ENCODE measurements at regions not wholly inside any gene's neighbourhood (a gene's known extent, or its start where the extent isn't known, plus 50 kb on each side); places are given as distances from the start of the nearest gene placed in this dataset.
"Not testable (repeated sequence)": the region's sequence is repeated elsewhere in the genome, so short reads cannot be mapped to it uniquely, and the experiment has no call there.

DNA sequence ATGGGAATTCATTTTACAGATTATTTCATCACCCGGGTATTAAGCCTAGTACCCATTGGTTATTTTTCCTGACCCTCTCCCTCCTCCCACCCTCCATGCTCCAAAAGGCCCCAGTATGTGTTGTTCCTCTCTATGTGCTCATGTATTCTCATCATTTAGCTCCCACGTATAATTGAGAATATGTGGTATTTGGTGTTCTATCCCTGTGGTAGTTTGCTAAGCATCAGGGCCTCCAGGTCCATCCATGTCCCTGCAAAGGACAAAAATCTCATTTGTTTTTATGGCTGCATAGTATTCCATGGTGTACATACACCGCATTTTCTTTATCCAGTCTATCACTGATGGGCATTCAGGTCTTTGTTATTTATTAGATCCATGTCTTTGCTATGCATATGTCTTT is 894.1 kb upstream of the MIR17HG start:
- DNase-seq (ENCODE audit: low read depth): no peak

DNA sequence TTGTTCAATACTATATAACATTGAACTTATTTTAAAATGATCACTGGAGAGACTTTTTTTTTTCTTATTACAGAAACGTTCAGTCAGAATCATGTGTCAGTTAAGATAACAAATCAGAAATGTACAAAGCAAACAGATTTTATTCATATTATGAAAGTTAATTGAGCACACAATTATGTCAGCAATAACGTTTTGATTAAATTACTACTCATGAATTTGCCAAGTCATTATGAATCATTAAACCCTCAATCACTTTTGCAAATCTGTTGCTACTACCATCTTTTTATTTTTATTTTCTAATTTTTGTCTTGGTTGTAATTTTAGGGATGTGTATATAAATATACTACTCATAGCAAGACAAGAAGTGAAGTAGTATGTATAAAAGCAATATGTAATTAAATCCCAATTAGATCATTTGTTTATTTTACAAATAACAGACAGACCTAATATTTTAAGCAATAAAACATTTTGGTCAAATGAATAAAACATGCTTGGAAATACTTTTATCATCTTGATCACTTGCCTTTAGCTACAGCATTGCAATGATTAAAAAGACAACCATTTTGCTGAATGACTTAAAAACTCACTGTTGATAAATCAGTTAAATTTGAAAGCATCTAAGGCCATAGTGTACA is 893.4 kb upstream of the MIR17HG start:
- no peak for DNase-seq (ENCODE audit: low read depth)

DNA sequence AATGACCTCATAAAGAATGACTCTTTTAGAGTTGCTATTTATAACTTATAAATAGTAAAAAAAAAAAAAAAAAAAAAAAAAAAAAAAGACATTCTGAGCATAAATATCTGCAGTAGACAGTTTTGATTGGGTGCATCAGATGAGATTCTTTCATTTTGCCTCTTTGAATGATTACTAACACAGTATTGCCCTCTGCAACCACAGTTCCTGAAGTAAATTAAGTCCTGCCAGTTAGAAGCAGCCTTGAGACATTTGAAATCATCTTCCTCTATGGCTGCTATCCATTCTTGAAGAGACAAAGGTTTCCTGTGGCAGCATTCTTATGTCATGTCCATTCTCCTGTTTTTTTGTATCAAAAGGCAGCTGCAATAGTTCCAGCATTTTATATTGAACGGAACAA is 892.4 kb upstream of the MIR17HG start:
- no peak for DNase-seq (ENCODE audit: low read depth)

DNA sequence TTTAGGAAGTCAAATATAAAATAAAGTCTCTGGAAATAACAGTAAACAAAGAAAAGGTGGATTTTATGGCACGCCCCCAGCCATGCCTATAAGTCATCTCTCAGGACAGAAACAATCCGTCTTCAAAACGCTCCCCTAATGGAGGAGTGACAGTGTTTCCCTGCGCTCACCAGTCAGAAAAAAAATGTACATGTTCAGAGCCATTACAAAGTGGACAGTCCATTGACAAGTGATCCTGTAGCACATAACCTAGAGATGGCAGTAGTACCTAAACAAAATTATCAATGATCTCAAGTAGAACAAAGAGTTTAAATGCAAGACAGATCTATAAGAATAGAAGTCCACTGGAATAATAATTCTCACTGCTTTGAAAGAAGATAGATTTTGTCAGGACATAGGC is 891.7 kb upstream of the MIR17HG start:
- DNase-seq (ENCODE audit: low read depth): no peak

- DNase-seq (ENCODE audit: low read depth): no peak
These were observed 886.1 kb upstream of the MIR17HG start for GRCh38 chr13:90461398-90461797.

DNA sequence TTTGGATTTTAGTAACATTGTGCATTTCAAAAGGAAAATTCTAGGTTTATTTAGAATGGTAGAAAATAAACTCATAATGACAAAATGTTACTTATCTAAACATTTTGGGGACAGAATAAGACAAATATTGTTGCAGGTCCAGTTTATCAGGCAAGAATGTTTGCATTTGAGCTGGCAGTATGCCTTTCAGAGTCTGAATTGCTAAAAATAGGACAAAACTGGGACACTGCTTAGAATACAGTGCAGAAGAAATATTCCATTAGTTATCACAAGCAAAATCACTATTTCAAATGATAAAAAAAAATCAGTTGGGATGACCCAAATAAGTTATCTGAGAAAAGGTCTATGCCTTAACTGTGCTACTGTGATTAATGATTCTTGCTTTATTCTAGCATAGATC is 870.3 kb upstream of the MIR17HG start:
- no peak for DNase-seq (ENCODE audit: low read depth)

- DNase-seq (ENCODE audit: low read depth): no peak
These were observed 863.6 kb upstream of the MIR17HG start for GRCh38 chr13:90483906-90484305.

- DNase-seq (ENCODE audit: low read depth): peak; percentile 64
These were observed 862.1 kb upstream of the MIR17HG start for GRCh38 chr13:90485436-90485835.

DNA sequence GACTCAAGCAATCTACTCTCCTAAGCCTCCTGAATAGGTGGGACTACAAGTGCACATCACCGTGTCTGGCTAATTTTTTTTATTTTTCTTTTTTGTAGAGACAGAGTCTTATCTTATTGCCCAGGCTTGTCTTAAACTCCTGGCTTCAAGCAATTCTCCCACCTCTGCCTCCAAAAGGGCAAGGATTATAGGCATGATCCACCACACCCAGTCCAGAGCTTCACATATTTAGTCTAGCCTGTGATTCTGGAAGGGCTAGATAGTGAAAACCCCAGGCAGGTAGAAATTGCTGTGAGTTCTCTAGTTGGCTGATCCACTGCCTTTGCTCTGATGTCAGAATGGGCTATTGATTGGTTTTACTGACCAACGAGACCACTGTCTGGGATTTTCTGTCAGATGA is 854.6 kb upstream of the MIR17HG start:
- DNase-seq (ENCODE audit: low read depth): no peak

GRCh38 chr13:90493667-90494066 is 853.8 kb upstream of the MIR17HG start:
- DNase-seq (ENCODE audit: low read depth): no peak

DNA sequence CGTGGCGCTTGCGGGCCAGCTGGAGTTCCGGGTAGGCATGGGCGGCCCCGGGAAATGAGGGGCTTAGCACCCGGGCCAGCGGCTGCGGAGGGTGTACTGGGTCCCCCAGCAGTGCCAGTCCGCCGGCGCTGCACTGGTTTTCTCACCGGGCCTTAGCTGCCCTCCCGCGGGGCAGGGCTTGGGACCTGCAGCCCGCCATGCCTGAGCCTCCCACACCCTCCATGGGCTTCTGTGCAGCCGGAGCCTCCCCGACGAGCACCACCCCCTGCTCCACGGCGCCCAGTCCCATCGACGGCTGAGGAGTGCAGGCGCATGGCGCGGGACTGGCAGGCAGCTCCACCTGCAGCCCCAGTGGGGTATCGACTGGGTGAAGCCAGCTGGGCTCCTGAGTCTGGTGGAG is 852.6 kb upstream of the MIR17HG start:
- not testable (repeated sequence) for DNase-seq (ENCODE audit: low read depth)

- no peak for DNase-seq (ENCODE audit: low read depth)
These were observed 849.4 kb upstream of the MIR17HG start for GRCh38 chr13:90498096-90498495.

DNA sequence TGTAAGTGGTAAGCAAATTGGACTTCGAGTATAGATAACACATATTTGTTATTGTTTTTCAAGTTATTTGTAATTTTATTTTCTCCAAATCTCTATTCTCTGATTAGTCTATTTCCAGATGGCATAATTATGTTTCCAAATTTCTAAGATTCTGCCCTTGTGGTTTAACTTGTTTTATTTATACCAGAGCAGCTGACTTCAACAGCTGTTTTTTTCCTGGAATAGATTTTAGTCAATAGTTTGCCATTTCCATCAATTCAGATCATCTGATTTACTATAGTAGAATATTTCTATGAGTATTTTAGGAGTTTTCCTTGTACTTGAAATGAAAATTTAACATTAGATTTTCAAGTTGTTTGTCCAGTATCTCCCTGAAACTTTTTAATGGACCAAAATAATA is 848.7 kb upstream of the MIR17HG start:
- DNase-seq (ENCODE audit: low read depth): no peak

DNA sequence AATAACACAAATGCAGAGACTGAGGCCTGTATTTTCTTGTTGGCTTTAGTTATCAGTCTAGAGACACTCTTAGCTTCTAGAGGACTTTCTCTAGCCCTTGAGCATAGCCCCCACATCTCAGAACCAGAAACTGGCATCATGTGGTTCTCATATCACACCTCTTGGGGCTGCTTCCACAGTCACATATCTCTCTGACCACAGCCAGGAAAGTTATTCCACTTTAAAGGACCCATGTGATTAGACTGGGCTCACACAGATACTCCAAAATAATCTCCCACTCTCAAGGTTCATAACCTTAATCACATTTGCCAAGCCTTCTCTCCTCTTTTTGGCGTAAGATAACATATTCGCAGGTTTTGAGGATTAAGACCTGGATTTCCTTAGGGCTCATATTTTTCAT is 846.9 kb upstream of the MIR17HG start:
- no peak for DNase-seq (ENCODE audit: low read depth)

DNA sequence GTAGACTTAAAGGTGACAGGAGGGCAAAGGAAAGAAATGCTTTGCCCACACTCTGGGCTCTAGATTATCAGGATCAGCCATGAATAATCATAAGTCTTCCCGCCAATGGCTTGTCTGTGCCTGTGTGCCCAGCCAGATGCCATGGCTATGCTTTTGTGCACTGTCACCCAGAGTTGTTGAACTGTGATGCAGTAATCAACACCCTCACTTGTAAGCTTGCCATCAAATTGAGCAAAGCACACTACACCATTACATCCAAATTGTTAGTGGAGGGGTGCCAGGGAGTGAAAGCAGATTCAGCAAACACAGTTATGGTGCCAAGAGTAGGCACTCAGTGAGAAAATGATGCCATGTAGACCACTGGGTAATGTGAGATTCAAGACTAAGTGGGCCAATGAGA is 845.3 kb upstream of the MIR17HG start:
- no peak for DNase-seq (ENCODE audit: low read depth)

GRCh38 chr13:90502762-90503161 is 844.7 kb upstream of the MIR17HG start:
- DNase-seq (ENCODE audit: low read depth): no peak

DNA sequence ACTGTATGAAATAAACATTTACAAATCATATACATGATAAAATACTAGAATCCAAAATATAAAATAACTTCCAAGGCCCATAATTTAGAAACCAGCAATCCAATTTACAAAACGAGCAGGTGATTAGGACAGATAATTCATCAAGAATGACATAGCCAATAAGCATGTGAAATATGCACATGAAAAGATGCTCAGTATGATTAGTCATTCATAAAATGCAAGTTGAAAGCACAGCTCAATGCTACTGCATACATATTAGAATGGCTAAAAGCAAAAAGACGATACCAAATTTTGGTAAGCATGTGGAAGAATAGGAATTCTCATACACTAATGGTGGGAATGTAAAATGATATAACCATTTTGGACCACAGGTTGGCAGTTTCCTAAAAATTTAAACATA is 837.2 kb upstream of the MIR17HG start:
- no peak for DNase-seq (ENCODE audit: low read depth)

DNA sequence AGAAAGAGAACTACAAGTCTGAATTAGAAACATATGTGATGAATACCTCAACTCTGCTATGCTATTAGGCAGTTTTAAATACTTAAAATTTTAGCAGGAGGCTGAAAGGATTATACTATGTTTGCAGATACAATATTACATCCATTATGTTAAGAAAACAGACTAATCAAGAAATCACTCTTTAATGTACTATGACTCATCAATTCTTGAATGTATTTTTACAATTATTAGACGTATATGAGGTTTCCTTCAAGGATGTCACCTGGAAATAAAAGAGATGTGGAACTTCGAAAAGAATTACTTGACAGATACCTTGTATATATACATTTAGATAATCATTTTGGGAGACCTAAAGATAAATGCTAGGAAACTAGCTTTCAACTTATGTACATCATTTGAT is 835.6 kb upstream of the MIR17HG start:
- DNase-seq (ENCODE audit: low read depth): no peak

- not testable (repeated sequence) for DNase-seq (ENCODE audit: low read depth)
These were observed 832.8 kb upstream of the MIR17HG start for GRCh38 chr13:90514712-90515111.

DNA sequence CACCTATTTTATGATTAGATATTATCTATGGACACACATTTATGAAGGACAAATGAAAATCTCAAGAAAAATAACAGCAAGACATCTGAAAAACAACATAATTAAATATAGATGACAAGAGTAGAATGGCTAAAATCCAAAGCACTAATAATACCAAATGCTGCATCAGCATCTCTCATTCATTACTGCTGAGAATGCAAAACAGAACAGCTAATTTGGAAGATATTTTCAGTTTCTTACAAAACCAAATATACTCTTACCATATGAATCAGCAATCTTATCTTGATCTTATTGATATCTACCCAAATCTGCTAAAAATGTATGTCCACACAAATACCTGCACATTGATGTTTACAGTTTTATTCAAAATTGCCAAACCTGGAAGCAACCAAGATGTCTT is 829.1 kb upstream of the MIR17HG start:
- no peak for DNase-seq (ENCODE audit: low read depth)

DNA sequence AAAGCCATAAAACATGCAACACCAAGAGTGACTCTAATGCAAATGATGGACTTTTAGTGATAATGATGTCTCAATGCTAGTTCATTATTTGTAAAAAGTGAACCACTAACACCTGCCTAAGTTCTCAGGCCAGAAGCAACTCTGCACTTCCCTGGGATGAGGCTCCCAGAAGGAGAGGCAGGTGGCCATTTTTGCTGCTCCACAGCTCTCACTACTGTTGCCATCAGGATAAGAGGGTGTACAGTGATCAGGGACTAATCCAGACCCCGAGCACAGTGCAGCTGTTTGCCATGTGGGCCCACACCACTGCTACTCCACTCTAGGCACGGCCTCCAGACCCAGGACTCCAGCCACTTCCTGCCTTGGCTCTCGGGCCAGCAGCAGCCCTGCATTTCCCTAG is 828.3 kb upstream of the MIR17HG start:
- DNase-seq (ENCODE audit: low read depth): no peak

DNA sequence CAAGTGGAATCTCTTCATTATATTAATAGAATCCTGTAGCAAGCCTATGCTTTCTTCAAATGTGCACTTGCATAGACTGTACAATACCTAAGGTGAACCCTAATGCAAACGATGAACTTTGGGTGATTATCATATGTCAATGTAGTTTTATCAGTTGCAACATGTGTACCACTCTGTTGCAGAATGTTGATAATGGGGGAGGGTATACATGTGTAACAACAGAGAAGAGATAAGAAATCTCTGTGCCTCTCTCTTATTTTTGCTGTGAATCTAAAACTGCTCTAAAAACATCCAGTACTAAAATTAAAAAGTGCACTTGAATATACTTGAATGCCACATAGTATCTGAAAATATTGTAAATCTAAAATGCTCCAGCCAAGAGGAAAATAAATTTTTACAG is 820.8 kb upstream of the MIR17HG start:
- no peak for DNase-seq (ENCODE audit: low read depth)

GRCh38 chr13:90531744-90532143 is 815.7 kb upstream of the MIR17HG start:
- DNase-seq (ENCODE audit: low read depth): no peak

- no peak for DNase-seq (ENCODE audit: low read depth)
These were observed 814.5 kb upstream of the MIR17HG start for GRCh38 chr13:90532861-90533492.
